H1 (cell line): ENCODE measurements at regions not wholly inside any gene's neighbourhood (a gene's known extent, or its start where the extent isn't known, plus 50 kb on each side); places are given as distances from the start of the nearest gene placed in this dataset.
"Not testable (repeated sequence)": the region's sequence is repeated elsewhere in the genome, so short reads cannot be mapped to it uniquely, and the experiment has no call there.

Source experiments
- CTCF ChIA-PET: fragments of 300-600 bp; sonication (Branson Sonifier 250); formaldehyde crosslinking; loops from one replicate; lab custom pipeline; 2021; ENCODE audit not compliant: partially characterized antibody; lab: Charles Lee
- POLR2A ChIA-PET: fragments of 300-600 bp; sonication (Branson Sonifier 250); formaldehyde crosslinking; loops from one replicate; lab custom pipeline; 2021; ENCODE audit warnings: inconsistent platforms; ENCODE audit not compliant: partially characterized antibody; lab: Charles Lee
- DNase-seq, 2 experiments: peaks; one replicate each; pipeline versions ENCODE4 v3.0.0 to v3.0.0-alpha.2; 2010 to 2022; ENCODE audit warnings: low spot score in 2 of 2, low read depth in 1 of 2, mixed read lengths in 1 of 2
- FAIRE-seq: peaks from 2 replicates; lab custom pipeline; 2011; peaks lifted over from hg19 to GRCh38; lab: Jason Lieb, UNC
- H2AFZ ChIP-seq: 2 replicates; pipeline ENCODE4 v1.8.1; 2012; ENCODE audit warnings: low read length, inconsistent platforms
- H2AK5ac ChIP-seq: 2 replicates; pipeline ENCODE4 v1.6.1; 2013; ENCODE audit warnings: low read depth, low read length
- H2BK120ac ChIP-seq: replicated peaks from 2 replicates; pipeline ENCODE3; 2013; ENCODE audit warnings: low read depth, low read length, inconsistent platforms
- H2BK12ac ChIP-seq: 2 replicates; pipeline ENCODE4 v1.6.1; 2013; ENCODE audit warnings: low read depth, low read length
- H2BK15ac ChIP-seq: 2 replicates; pipeline ENCODE4 v1.6.1; 2013; ENCODE audit warnings: low read length
- H2BK20ac ChIP-seq: 2 replicates; pipeline ENCODE4 v1.6.1; 2013; ENCODE audit warnings: low read length
- H2BK5ac ChIP-seq: 2 replicates; pipeline ENCODE4 v1.6.1; 2013; ENCODE audit warnings: low read depth, low read length
- H3K14ac ChIP-seq: 2 replicates; pipeline ENCODE4 v1.6.1; 2013; ENCODE audit warnings: inconsistent platforms; ENCODE audit not compliant: insufficient read length
- H3K18ac ChIP-seq: 2 replicates; pipeline ENCODE4 v1.6.1; 2013; ENCODE audit warnings: low read length; ENCODE audit errors: extremely low read depth
- H3K23ac ChIP-seq: 2 replicates; pipeline ENCODE4 v1.6.1; 2013; ENCODE audit warnings: inconsistent platforms; ENCODE audit not compliant: insufficient read length
- H3K23me2 ChIP-seq: 2 replicates; pipeline ENCODE4 v1.6.1; 2013; ENCODE audit warnings: low read depth, low read length
- H3K27ac ChIP-seq: 2 replicates; pipeline ENCODE4 v1.6.1; 2011; ENCODE audit warnings: low read depth, low read length, inconsistent platforms
- H3K27me3 ChIP-seq, 4 experiments: replicated peaks in 1 of 4; 1 replicate in 1 of 4; 2 replicates in 3 of 4; pipeline versions ENCODE4 v1.6.1 to v1.8.1; 2011 to 2013; ENCODE audit warnings: low read length in 3 of 4, mild to moderate bottlenecking in 3 of 4, inconsistent platforms in 2 of 4, mixed read lengths in 2 of 4, moderate library complexity in 1 of 4; ENCODE audit not compliant: control insufficient read depth in 3 of 4, insufficient read depth in 3 of 4; ENCODE audit errors: extremely low read depth in 1 of 4
- H3K36me3 ChIP-seq, 4 experiments: 2 replicates each; pipeline versions ENCODE4 v1.6.1 to v1.8.1; 2011 to 2013; ENCODE audit warnings: mild to moderate bottlenecking in 4 of 4, low read length in 3 of 4, moderate library complexity in 2 of 4, control low read depth in 1 of 4, inconsistent platforms in 1 of 4; ENCODE audit not compliant: insufficient read depth in 4 of 4, control insufficient read depth in 2 of 4
- H3K4ac ChIP-seq: replicated peaks from 2 replicates; pipeline ENCODE3; 2013; ENCODE audit warnings: low read length, low read depth, mixed read lengths, inconsistent platforms; ENCODE audit not compliant: insufficient read length
- H3K4me1 ChIP-seq, 4 experiments: replicated peaks in 1 of 4; 1 replicate in 1 of 4; 2 replicates in 3 of 4; pipeline versions ENCODE4 v1.6.1 to v1.8.1; 2011 to 2013; ENCODE audit warnings: low read length in 3 of 4, inconsistent platforms in 2 of 4, mixed read lengths in 1 of 4; ENCODE audit not compliant: insufficient read depth in 4 of 4, control insufficient read depth in 3 of 4
- H3K4me2 ChIP-seq, 2 experiments: 2 replicates each; pipeline versions ENCODE4 v1.6.1 to v1.8.1; 2011 to 2013; ENCODE audit warnings: low read depth in 2 of 2, low read length in 2 of 2, control low read depth in 1 of 2, inconsistent platforms in 1 of 2, mild to moderate bottlenecking in 1 of 2; ENCODE audit not compliant: insufficient read depth in 1 of 2
- H3K4me3 ChIP-seq, 4 experiments: fragments of 200-600, 300-600 bp in 1 of 4; sonication (generic), shearing (Covaris generic), sonication (Bioruptor Twin) in 1 of 4; 2 replicates each; pipeline versions ENCODE4 v1.5.1 to v1.8.1; 2011 to 2016; ENCODE audit warnings: low read length in 4 of 4, low read depth in 3 of 4, control low read depth in 2 of 4, inconsistent platforms in 2 of 4, mild to moderate bottlenecking in 2 of 4, mixed read lengths in 1 of 4, moderate library complexity in 1 of 4; ENCODE audit not compliant: insufficient read depth in 2 of 4; ENCODE audit errors: extremely low read depth in 1 of 4
- H3K56ac ChIP-seq: replicated peaks from 2 replicates; pipeline ENCODE3; 2013; ENCODE audit warnings: low read depth, mild to moderate bottlenecking, mixed read lengths, low read length, inconsistent platforms; ENCODE audit not compliant: insufficient read length
- H3K79me1 ChIP-seq: 2 replicates; pipeline ENCODE4 v1.6.1; 2013; ENCODE audit warnings: low read depth, low read length, control low read depth
- H3K79me2 ChIP-seq, 2 experiments: 2 replicates each; pipeline versions ENCODE4 v1.6.1 to v1.8.1; 2012 to 2013; ENCODE audit warnings: low read length in 2 of 2, mild to moderate bottlenecking in 2 of 2, inconsistent platforms in 1 of 2; ENCODE audit not compliant: insufficient read depth in 2 of 2, control insufficient read depth in 1 of 2
- H3K9ac ChIP-seq, 4 experiments: replicated peaks in 1 of 4; 1 replicate in 1 of 4; 2 replicates in 3 of 4; pipeline versions ENCODE4 v1.6.1 to v1.8.1; 2011 to 2013; ENCODE audit warnings: low read depth in 3 of 4, low read length in 3 of 4, control low read depth in 2 of 4, mild to moderate bottlenecking in 2 of 4, moderate library complexity in 2 of 4, inconsistent platforms in 1 of 4; ENCODE audit errors: extremely low read depth in 1 of 4
- H3K9me3 ChIP-seq, 2 experiments: 2 replicates each; pipeline versions ENCODE4 v1.6.1 to v1.8.1; 2012 to 2013; ENCODE audit warnings: mild to moderate bottlenecking in 2 of 2, moderate library complexity in 2 of 2, control low read depth in 1 of 2, inconsistent platforms in 1 of 2, low read depth in 1 of 2, low read length in 1 of 2, mixed read lengths in 1 of 2; ENCODE audit not compliant: insufficient read depth in 2 of 2
- H4K20me1 ChIP-seq, 2 experiments: replicated peaks in 1 of 2; 2 replicates each; pipeline versions ENCODE3 to v1.8.1; 2011 to 2013; ENCODE audit warnings: inconsistent platforms in 2 of 2, low read length in 2 of 2, mild to moderate bottlenecking in 1 of 2; ENCODE audit not compliant: insufficient read depth in 2 of 2, control insufficient read depth in 1 of 2
- H4K5ac ChIP-seq: 2 replicates; pipeline ENCODE4 v1.6.1; 2013; ENCODE audit warnings: low read length, low read depth, mixed read lengths, inconsistent platforms; ENCODE audit not compliant: insufficient read length
- H4K8ac ChIP-seq: 2 replicates; pipeline ENCODE4 v1.8.0; 2013; ENCODE audit warnings: mild to moderate bottlenecking, moderate library complexity, low read length, inconsistent platforms; ENCODE audit not compliant: insufficient read depth; ENCODE audit errors: extremely low read depth
- H4K91ac ChIP-seq: replicated peaks from 2 replicates; pipeline ENCODE3; 2013; ENCODE audit warnings: low read length, mixed read lengths, inconsistent platforms; ENCODE audit not compliant: insufficient read length
- CEBPB ChIP-seq: IDR thresholded peaks from 2 replicates; pipeline ENCODE4 v1.6.1; 2012; ENCODE audit warnings: low read depth, low read length
- CTBP2 ChIP-seq: IDR thresholded peaks from 2 replicates; pipeline ENCODE4 v1.7.0; 2011; ENCODE audit warnings: borderline replicate concordance, mild to moderate bottlenecking, moderate library complexity, mixed read lengths, low read length; ENCODE audit not compliant: insufficient read depth, insufficient read length
- FOSL1 ChIP-seq: IDR thresholded peaks from 2 replicates; pipeline ENCODE4 v1.6.1; 2011; ENCODE audit warnings: mild to moderate bottlenecking, low read depth, low read length, moderate library complexity; ENCODE audit not compliant: insufficient read depth
- GTF2F1 ChIP-seq: IDR thresholded peaks from 2 replicates; pipeline ENCODE4 v1.6.1; 2012; ENCODE audit warnings: low read depth, low read length, improper control_type of control experiment, borderline replicate concordance
- NRF1 ChIP-seq: IDR thresholded peaks from 2 replicates; pipeline ENCODE4 v1.6.1; 2011; ENCODE audit warnings: mild to moderate bottlenecking, low read depth, low read length, improper control_type of control experiment
- WGBS, 2 experiments: shearing (Covaris generic) in 1 of 2; methylation state at CpG; one replicate each; pipeline versions ENCODE4 v1.1.6 to v1.1.7; 2013 to 2015; ENCODE audit warnings: low lambda C conversion rate in 2 of 2, mixed read lengths in 2 of 2, inconsistent platforms in 1 of 2, low coverage in 1 of 2, missing lambda C conversion rate in 1 of 2; ENCODE audit not compliant: insufficient replicate concordance in 2 of 2, insufficient coverage in 1 of 2, insufficient read length in 1 of 2; ENCODE audit errors: extremely low coverage in 1 of 2, missing lambda C conversion rate in 1 of 2; 5-methylcytosine and 5-hydroxymethylcytosine counted together

GRCh38 chr1:91606546-91607078 lies 106.0 kb downstream of the CDC7 start (continued):
- TF ChIP-seq CEBPB (no peak), FOSL1 (no peak), GTF2F1 (no peak), NRF1 (no peak), CTBP2 (no peak)
- TF ChIP-seq, all 59 proteins: peak for 0

GRCh38 chr1:91607686-91608085 lies 107.0 kb downstream of the CDC7 start:
- H3K4me3 ChIP-seq, H2BK12ac ChIP-seq, POLR2A ChIA-PET, H2AK5ac ChIP-seq, H3K9ac ChIP-seq, H2BK120ac ChIP-seq, H4K8ac ChIP-seq, H3K23ac ChIP-seq, CTCF ChIA-PET, H3K4ac ChIP-seq, H3K9me3 ChIP-seq, H2BK20ac ChIP-seq, H3K79me1 ChIP-seq, H3K56ac ChIP-seq, H3K27me3 ChIP-seq, DNase-seq, H3K23me2 ChIP-seq, H4K91ac ChIP-seq, H3K18ac ChIP-seq, H4K5ac ChIP-seq, H3K4me1 ChIP-seq, H3K36me3 ChIP-seq, H2AFZ ChIP-seq, H3K14ac ChIP-seq, H2BK5ac ChIP-seq, H3K4me2 ChIP-seq, H4K20me1 ChIP-seq, FAIRE-seq, H3K27ac ChIP-seq, H3K79me2 ChIP-seq, H2BK15ac ChIP-seq: not testable (repeated sequence)
- WGBS, 2 experiments, result 97% methylated on average over 3 of the region's 3 CpGs; no CpG with 5 or more reads in 1 of the 2 experiments
